BE2C (cell line): ENCODE measurements at regions not wholly inside any gene's neighbourhood (a gene's known extent, or its start where the extent isn't known, plus 50 kb on each side); places are given as distances from the start of the nearest gene placed in this dataset.

Source experiments
- DNase-seq: peaks from one replicate; pipeline ENCODE4 v3.0.0-alpha.2; 2020
- H3K27me3 ChIP-seq: fragments of 250-450 bp; sonication (Bioruptor Pico); 2 replicates; pipeline ENCODE4 v1.5.1; 2020; ENCODE audit warnings: mild to moderate bottlenecking
- H3K36me3 ChIP-seq: fragments of 250-450 bp; sonication (Bioruptor Pico); 2 replicates; pipeline ENCODE4 v1.5.1; 2020; ENCODE audit warnings: mild to moderate bottlenecking
- H3K4me1 ChIP-seq: fragments of 250-450 bp; sonication (Bioruptor Pico); 2 replicates; pipeline ENCODE4 v1.5.1; 2020
- H3K4me3 ChIP-seq: 2 replicates; pipeline ENCODE4 v1.5.1; 2011; ENCODE audit warnings: low read depth, low read length
- H3K9me3 ChIP-seq: fragments of 250-450 bp; sonication (Bioruptor Pico); 2 replicates; pipeline ENCODE4 v1.5.1; 2020
- CTCF ChIP-seq: IDR thresholded peaks from 2 replicates; pipeline ENCODE4 v1.5.1; 2012; ENCODE audit warnings: mild to moderate bottlenecking, low read depth, low read length

- Histone ChIP-seq H3K27me3 (no peaks in the 10 kb centered on the region), H3K4me1 (no peaks in the 10 kb centered on the region), H3K4me3 (no peak overlapping the region), H3K36me3 (no peaks in the 10 kb centered on the region), H3K9me3 (no peaks in the 10 kb centered on the region)
- TF ChIP-seq CTCF, result no peak
- no peak for DNase-seq
These were observed 220.8 kb upstream of the GPR26 start for GRCh38 chr10:123445261-123445775.

DNA sequence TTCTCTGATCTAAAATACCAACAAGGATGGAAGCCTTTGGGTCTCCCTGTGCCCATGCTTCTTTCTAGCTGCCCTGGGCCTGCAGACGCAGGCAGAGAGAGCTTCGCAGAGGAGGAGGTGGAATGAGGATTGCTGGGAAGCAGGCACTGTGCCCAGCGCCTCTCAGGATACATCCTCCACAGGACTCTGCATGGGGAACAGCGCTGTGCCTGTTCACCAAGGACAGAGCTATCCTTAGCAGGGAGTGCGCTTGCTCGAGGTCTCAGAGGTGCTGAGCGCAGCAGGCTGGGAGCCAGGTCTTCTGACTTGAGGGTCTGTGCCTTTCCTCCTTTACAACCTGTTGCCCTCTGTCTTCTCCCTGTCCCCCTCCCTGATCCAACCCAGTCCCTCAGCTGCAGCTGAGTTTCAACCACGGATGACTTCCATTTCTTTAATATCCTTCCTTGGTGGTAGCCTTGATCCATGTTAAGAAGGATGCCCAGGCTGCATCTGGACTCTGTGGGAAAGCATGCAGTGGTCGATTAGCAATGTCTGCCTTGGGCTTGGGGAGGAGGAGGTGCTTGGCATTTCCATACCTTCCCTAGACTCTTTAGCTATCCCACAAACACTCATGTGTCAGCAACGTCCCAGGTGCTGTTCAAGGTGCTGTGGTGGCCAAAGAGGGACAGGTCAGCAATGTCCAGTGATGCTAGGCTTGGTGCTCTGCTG, 219.6 kb upstream of the GPR26 start:
- Histone ChIP-seq H3K4me3 (no peak overlapping the region), H3K36me3 (no peaks in the 10 kb centered on the region), H3K9me3 (no peaks in the 10 kb centered on the region), H3K4me1 (no peaks in the 10 kb centered on the region), H3K27me3 (no peaks in the 10 kb centered on the region)
- DNase-seq, result no peak
- TF ChIP-seq CTCF, result no peak

- no peak for DNase-seq
- no peak overlapping the region for H3K4me3 ChIP-seq
- H3K27me3 ChIP-seq, result no peaks in the 10 kb centered on the region
- TF ChIP-seq CTCF, result no peak
- H3K36me3 ChIP-seq, result no peaks in the 10 kb centered on the region
- no peaks in the 10 kb centered on the region for H3K4me1 ChIP-seq
- H3K9me3 ChIP-seq, result no peaks in the 10 kb centered on the region
These were observed 216.8 kb upstream of the GPR26 start for GRCh38 chr10:123449234-123449962.

DNA sequence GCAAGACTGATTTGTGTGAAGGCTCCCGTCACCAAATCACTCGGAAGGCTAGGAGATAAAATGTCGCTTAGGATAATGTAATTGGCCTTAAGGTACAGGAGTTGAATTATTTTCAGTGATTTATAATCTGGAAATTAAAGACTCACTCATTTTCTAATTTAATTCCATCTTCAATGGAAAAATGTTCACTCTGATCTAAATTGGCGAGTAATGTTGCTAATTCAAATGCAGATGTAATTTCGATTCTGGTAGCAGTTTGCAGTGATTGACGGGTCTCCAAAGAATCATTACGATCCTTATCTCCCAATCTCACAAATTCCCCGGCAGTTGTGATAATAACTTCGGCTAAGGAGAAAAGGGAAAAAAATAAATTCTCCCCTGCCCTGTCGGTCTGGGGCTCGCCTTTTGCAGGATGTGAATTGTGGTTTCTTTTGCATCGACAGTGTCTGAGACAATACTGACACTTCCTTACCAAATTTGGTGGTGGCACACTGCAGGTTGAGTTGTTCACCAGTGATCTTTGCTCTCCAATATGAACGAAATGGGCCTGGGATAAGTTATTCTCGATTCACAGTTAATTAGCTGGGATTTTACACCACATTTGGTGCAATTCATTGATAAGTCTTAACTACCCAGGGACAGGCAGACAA, 215.1 kb upstream of the GPR26 start:
- DNase-seq, result no peak
- no peaks in the 10 kb centered on the region for H3K9me3 ChIP-seq
- no peak for TF ChIP-seq CTCF

DNA sequence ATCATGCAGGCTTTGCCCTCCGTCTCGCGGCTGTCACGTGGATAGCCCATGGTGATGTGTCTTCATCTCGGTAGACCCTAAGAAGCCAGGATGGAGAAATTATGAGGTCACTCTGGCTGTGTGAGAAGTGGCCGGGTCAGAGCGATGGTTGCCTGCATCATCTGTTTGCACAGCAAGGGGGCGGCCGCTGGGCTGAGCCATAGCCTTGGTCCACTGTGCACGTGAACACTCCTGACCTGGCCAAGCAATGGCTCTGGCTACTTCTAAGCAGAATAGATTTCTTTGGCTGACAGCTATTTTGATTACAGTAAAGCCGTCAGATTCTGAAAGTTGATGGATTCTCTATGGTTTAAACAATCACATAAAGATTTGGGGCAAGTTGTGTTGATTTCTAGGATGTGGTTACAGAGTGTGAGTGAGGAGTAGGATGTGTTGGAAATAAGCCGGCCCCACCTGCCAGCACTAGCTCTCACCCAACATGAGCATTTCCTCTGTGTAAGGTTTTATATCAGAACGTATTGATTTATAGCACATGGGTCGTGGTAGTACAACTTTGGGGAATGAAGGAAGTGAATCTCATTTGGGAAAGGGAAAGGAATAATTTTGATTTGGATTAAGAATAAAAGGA, 214.4 kb upstream of the GPR26 start:
- no peak for DNase-seq
- TF ChIP-seq CTCF, result no peak
- Histone ChIP-seq H3K4me3 (no peak overlapping the region), H3K9me3 (no peaks in the 10 kb centered on the region), H3K4me1 (no peaks in the 10 kb centered on the region), H3K27me3 (no peaks in the 10 kb centered on the region), H3K36me3 (no peaks in the 10 kb centered on the region)

More for the DNA sequence above, 215.1 kb upstream of the GPR26 start:
- H3K4me3 ChIP-seq, result no peak overlapping the region
- H3K4me1 ChIP-seq, result no peaks in the 10 kb centered on the region
- no peaks in the 10 kb centered on the region for H3K27me3 ChIP-seq
- no peaks in the 10 kb centered on the region for H3K36me3 ChIP-seq
